PFSK-1 (cell line): ENCODE measurements at regions not wholly inside any gene's neighbourhood (a gene's known extent, or its start where the extent isn't known, plus 50 kb on each side); places are given as distances from the start of the nearest gene placed in this dataset.

Experiments
- FOXP2 ChIP-seq: optimal IDR thresholded peaks from 2 replicates; pipeline ENCODE3; 2011; ENCODE audit warnings: borderline replicate concordance, control low read depth, inconsistent platforms; ENCODE audit not compliant: insufficient read depth; ENCODE audit errors: extremely low read length, extremely low read depth
- POLR2AphosphoS5 ChIP-seq: IDR thresholded peaks from 2 replicates; pipeline ENCODE4 v1.6.1; 2012; ENCODE audit warnings: low read depth, mild to moderate bottlenecking, control low read depth, low read length, moderate library complexity
- REST ChIP-seq, 2 experiments: IDR thresholded peaks; 2 replicates each; pipeline versions ENCODE4 v1.6.1 to v1.8.0; 2011 to 2012; ENCODE audit warnings: low read depth in 2 of 2, low read length in 2 of 2, control low read depth in 1 of 2, inconsistent platforms in 1 of 2, mild to moderate bottlenecking in 1 of 2, moderate library complexity in 1 of 2; ENCODE audit not compliant: insufficient read depth in 1 of 2
- SIN3A ChIP-seq: IDR thresholded peaks from 2 replicates; pipeline ENCODE4 v1.6.1; 2012; ENCODE audit warnings: mild to moderate bottlenecking, low read length, moderate library complexity, borderline replicate concordance; ENCODE audit not compliant: insufficient read depth
- TAF1 ChIP-seq: IDR thresholded peaks from 2 replicates; pipeline ENCODE4 v1.6.1; 2012; ENCODE audit warnings: low read length, control low read depth, borderline replicate concordance; ENCODE audit not compliant: insufficient read depth

GRCh38 chrX:20438871-20439526, 172.3 kb upstream of the RPS6KA3 start:
- TF ChIP-seq REST (IDR thresholded peaks at IDR 0.05; ENCODE audit: insufficient read depth in 1 of 2, low read depth in 2 of 2, low read length in 2 of 2): no peak
- no peak for TF ChIP-seq POLR2AphosphoS5
- no peak for TF ChIP-seq FOXP2
- no peak for TF ChIP-seq TAF1
- TF ChIP-seq SIN3A: no peak
